ENCODE measurements at regions not wholly inside any gene's neighbourhood (a gene's known extent, or its start where the extent isn't known, plus 50 kb on each side); places are given as distances from the start of the nearest gene placed in this dataset.
"Not testable (repeated sequence)": the region's sequence is repeated elsewhere in the genome, so short reads cannot be mapped to it uniquely, and the experiment has no call there.

DNA sequence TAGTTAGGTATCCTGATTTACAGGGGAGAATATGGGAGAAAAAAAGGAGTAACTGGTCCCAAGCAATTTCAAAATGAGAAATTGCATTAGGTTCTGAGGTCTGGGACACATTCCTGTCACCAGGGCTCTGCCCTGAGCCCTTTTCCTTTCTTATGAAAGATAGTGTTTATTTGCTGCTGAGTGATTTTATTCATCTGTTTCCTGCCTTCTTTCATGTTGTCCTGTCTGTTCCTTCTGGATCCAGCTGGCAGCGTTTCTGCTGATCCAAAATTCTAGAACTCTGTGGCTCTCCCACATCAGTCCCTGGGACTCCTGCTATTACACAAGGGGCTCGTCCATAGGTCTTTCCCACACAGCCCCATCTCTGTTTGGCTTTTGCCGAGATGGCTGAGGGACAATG is 519.1 kb upstream of the SALL3 start:
- no peak for DNase-seq (ENCODE audit: extremely low read depth in 1 of 2, low read depth in 1 of 2)

DNA sequence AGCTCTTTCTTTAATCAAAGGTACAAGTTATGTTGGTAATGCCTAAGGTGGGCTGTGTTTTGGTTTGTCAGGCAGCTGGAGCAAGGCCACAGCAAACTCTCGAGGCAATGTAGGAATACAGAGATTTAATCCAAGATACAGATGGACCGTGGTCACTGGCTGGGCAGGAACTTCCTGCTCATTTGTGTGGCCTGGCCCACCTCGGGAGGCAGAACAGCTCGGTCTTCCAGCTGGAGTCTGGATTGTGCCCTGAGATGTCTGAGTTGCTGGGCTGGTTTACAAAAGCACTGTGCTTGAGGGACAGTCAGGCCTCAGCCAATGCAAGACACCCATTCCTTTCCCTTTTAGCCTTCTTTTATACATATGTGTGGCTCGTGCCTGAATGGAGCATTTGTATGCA is 506.1 kb upstream of the SALL3 start:
- no peak for DNase-seq (ENCODE audit: extremely low read depth in 1 of 2, low read depth in 1 of 2)

DNA sequence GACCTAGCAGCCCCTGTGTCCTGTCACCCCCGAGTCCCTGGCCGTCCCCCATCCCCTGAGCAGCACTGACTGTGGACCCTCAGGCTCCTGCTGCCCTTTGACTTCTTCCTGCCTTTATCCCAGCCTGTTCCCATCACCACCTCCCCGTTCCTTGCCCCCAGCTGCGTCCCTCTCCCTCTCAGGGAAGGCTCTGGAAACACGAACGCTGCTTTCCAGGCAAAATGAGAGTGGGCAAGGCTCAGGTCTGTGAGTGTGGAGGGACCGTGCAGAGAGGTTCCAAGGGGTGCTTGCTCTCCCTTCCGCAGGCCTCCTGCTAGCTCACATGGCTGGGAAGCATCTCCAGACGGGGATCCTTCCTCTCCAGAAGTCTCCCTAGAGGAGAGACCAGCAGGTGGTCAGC is 501.8 kb upstream of the SALL3 start:
- DNase-seq (ENCODE audit: extremely low read depth in 1 of 2, low read depth in 1 of 2) = no peak

DNA sequence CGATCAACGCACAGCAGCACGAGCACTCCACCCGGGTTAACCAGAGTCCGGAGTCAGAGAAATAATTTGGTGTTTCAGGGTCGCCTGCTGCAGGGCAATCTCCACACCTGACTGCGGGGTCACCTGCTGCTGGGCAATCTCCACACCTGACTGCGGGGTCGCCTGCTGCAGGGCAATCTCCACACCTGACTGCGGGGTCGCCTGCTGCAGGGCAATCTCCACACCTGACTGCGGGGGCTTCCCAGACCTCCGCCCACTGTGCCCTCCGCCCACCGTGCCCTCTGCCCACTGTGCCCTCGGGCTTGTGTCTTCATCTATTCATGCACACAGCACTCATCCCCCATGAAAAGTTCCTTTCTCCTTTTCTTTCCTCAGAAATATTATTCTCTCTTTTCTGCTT is 500.2 kb upstream of the SALL3 start:
- DNase-seq (ENCODE audit: extremely low read depth in 1 of 2, low read depth in 1 of 2) = no peak

DNA sequence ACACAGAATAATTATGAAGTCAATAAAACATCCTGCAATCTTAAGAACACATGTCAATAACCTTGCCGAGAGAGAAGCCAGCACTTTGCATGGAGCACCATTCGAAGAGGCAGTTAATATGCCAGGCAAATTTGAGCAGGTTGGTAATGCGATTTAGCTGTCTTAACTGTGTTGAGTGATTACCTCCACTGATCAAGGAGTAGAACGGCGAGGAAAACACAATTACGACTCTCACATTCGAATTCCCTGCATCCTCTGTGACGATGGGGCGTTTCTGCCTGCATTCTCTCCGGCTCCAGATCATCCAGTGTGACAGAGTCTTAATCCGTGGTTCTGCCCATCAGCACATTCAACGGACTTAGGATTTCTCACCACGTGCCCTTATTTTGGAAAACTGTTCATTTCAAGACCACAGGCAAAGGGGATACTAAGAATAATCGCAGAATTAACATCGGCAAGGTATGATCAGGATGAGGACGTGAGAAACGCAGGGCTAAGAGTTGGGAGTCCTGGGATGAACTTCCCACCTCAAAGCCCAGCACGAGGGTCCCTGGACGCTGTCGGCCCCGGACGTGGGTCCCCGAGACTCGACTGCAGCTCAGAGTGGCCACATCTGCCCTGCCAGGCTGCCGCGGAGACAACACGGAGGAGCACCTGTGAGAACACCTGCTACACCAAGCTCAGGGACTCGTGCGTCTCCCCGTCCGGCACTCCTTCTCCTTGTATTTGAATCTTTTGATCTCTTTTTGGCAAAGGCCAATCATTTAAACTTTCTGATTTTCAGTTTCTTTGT is 499.2 kb upstream of the SALL3 start:
- no peak for DNase-seq (ENCODE audit: extremely low read depth in 1 of 2, low read depth in 1 of 2)

DNA sequence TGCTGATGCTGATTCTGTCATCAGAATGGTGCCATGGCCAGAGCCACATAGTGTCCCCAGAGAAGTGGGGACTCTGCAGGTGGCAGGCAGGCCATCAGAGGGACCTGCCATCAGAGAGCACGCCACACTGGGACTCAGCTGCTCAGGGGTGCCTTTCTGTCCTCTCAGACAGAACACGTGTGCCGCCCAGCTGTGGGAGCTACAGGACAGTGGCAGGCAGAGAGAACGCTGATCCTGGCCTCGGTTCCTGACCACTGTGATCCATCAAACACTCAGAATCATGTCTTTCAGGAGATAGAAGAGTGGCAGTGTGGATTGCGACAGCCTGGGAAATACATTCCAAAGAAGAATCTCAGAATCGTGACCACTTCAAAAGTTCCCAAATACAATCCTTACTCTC is 497.2 kb upstream of the SALL3 start:
- DNase-seq (ENCODE audit: extremely low read depth in 1 of 2, low read depth in 1 of 2) = no peak

DNA sequence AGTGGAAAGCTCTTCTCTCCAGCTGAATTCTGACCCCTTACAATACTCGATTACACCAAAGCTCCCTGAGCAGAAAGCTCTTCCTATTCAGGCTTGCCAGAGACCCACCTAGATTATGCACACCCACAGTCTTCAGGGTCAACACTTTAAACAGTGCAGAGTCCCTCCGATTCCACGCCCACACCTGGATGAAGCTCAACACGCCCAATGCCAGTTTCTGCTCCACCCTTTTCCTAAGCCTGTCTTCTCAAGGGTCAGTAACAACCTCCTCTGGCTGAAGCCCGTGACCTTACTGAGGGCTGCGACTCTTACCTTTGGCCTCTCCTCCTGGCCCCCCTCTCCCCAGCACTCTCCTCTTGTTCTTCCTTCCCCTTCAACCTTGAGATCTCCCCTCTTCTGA is 492.0 kb upstream of the SALL3 start:
- no peak for DNase-seq (ENCODE audit: extremely low read depth in 1 of 2, low read depth in 1 of 2)

DNA sequence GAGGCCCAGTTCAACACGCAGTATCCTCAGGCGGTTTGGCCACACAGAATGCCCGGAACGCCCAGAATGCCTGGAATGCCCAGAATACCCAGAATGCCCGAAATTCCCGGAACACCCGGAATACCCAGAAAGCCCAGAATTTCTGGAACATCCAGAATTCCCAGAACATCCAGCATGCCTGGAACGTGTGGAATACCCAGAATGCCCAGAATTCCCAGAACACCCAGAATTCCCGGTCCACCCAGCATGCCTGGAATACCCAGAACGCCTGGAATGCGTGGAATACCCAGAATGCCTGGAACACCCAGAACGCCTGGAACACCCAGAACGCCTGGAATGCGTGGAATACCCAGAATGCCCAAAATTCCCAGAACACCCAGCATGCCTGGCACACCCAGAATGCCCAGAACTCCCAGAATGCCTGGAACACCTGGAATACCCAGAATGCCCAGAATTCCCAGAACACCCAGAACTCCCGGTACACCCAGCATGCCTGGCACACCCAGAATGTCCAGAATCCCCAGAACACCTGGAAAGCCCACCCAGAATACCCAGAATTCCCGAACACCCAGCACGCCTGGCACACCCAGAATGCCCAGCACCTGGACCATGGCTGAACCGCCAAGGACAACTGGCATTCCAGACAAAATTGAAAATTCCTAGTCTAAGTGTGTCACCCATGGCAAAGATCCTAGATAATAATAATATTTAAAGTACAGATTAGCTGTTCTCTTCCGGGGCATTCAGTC is 487.4 kb upstream of the SALL3 start:
- DNase-seq (ENCODE audit: extremely low read depth in 1 of 2, low read depth in 1 of 2) = no peak

DNA sequence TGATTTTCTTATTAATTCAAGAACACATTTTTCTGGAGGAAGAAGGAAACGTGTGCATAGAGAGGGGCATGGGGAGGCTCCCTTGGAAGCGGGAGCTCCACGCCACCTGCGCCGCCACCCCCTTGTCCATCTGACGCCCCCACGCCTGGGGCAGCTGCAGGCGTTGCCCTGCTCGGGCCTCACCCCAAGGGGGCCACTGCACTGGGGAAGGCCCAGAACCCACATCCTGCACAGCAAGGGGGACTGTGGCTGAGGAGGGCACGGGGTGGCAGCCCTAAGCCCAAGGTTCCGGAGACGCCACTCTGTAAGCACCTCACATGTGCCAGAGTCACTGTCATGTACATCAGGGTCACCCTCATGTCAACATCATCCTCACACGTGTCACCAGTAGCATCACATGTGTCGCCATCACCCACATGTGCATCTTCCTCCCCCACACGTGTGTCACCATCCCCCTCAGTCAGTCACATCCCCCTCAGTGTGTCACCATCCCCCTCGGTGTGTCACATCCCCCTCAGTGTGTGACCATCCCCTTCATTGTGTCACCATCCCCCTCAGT is 486.7 kb upstream of the SALL3 start:
- no peak for DNase-seq (ENCODE audit: extremely low read depth in 1 of 2, low read depth in 1 of 2)

DNA sequence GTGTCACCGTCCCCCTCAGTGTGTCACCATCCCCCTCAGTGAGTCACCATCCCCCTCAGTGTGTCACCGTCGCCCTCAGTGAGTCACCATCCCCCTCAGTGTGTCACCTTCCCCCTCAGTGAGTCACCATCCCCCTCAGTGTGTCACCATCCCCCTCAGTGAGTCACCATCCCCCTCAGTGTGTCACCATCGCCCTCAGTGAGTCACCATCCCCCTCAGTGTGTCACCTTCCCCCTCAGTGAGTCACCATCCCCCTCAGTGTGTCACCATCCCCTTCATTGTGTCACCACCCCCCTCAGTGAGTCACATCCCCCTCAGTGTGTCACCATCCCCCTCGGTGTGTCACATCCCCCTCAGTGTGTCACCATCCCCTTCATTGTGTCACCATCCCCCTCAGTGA is 486.1 kb upstream of the SALL3 start:
- DNase-seq (ENCODE audit: extremely low read depth in 1 of 2, low read depth in 1 of 2) = not testable (repeated sequence)

DNA sequence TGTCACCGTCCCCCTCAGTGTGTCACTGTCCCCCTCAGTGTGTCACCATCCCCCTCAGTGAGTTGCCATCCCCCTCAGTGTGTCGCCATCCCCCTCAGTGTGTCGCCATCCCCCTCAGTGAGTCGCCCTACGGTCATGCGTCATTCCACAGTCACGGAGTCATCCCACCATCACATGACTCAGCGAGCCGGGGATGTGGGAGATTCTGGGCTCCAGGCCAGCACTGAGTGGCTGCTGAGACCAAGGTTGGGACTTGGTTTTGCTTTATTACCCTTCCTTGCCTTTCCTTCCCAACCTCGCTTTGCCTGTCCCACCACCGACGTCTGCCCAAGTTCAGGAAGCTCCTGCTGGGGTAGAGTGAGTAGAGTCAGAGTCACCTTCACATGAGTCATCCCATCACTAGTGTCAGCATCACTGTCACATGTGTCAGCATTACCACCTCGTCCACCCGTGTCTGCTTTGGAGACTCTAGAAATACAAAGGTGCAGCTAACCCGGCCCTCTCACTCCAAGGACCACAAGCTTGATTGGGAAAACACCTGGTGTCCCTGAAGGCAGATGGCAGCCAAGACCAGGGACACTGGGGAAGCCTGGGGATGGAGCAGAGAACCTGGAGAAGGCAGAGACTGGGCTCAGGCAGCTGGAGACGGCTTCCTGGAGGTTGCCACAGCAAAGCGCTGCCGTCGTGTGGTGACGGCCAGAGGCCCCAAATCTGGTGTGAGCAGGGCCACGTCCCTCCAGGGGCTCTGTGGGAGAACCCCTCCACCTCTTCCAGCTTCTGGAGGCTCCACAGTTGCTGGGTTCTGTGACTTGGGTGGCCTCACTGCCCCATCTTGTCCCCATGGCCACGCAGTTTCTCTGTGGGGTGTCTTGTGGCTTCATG is 485.2 kb upstream of the SALL3 start:
- DNase-seq (ENCODE audit: extremely low read depth in 1 of 2, low read depth in 1 of 2) = no peak

DNA sequence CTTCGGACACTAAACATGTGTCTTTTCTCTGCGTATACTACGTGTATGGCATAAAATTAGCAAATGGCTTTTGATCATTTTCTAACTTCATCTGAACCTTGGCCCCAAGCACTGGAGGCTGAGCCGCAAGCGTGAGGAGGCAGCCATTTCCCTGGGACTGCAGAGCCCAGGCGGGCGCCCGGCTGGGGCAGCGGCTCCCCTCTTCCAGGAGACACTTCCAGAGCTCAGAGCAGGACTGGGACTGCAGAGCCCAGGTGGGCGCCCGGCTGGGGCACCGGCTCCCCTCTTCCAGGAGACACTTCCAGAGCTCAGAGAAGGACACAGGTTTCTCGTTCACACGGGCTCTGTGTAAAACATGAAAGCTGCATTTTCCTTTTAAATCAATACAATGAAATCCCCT is 484.1 kb upstream of the SALL3 start:
- no peak for DNase-seq (ENCODE audit: extremely low read depth in 1 of 2, low read depth in 1 of 2)

DNA sequence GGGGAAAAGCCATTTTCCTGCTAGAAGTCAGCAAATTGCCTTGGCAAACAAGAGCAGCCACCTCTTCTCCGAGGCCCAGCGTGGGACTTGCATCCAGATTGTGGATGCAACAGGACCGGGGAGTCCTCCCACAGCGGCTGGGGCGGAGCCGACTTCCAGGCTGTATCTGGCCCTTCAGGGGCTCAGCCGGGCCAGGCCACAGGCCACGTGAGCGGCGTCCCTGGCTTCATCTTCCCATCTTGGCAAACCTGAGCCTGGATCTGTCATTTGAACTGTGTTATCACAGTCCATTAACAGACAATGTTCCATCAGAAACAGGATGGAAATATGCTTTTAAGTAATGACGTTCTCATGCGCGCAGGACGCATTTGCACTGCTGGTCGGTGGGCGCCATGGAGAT is 483.5 kb upstream of the SALL3 start:
- DNase-seq (ENCODE audit: extremely low read depth in 1 of 2, low read depth in 1 of 2) = no peak

DNA sequence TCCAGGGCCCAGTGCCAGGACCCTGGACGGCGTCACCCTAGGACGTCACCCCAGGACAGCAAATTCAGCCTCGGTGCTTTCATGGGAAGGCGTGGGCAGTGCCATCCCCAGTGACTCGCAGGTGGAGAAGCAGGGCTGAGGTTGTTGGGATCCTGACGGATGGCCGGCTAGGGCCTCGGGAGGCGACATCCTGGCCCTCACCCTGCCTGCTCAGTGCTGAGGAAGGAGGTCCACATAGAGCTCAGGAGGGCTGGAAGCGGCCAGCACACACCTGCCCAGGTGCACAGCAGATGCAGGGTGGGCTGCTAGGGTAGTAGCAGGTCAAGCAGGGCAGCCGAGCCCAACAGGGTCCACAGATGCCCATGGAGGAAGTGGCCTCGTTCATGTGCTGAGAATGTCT is 482.0 kb upstream of the SALL3 start:
- DNase-seq (ENCODE audit: extremely low read depth in 1 of 2, low read depth in 1 of 2) = no peak

DNA sequence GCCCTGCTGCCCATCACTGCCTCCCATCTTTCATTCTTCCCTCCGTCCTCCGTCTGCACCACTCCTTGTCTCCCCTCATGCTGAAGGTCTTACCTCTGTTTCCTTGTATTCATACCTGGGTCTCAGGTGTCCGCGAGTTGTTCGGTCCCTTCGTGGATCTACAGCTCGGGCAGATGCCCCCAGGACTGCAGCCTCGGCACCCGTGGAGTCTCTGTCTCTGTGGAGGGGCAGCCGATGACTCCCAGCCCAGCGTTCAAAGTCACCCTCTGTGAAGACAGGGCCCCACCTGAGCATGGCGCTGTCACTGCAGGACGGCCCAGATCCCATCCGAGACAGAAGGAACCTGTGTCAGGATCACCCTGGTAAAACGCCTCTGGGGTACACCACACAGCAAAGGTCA is 480.0 kb upstream of the SALL3 start:
- no peak for DNase-seq (ENCODE audit: extremely low read depth in 1 of 2, low read depth in 1 of 2)

DNA sequence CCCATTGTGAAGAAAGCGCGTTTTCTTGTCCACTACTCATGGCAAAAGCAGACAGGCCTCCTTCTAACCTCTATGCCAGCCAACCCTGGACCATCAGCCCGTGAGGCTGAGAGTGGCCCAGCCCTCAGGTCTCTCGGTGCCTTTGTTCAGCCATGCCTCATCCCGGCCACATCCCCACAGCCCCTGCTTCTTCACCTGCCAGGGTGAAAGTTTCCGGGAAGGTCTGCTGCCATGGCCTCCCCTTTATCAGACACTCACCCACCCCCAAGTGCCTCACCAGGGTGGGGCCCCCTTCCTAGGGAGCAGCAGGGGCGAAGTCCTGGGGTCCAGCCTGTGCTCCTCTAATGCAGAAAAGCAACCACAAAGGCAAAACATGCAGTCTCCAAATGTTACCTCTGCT is 478.4 kb upstream of the SALL3 start:
- DNase-seq (ENCODE audit: extremely low read depth in 1 of 2, low read depth in 1 of 2) = no peak

DNA sequence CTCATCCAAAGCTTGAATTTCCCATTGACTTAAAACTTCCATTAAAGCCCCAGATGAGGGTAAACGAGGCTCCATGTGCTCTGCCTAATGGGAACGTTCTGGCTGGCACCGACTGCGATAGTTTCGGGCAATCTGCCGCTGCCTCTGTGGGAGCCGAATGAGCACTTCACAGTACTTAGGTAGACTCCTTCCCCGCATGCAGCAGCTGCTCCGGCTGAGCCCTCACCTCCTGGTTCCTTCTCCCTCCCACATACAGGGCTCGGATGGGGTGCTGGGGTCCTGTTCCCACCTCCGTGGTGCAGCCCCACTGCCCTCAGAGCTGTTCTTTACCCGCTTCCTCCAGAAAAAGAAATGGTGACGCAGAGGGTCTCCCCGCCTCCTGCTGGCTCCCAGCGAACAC is 476.5 kb upstream of the SALL3 start:
- DNase-seq (ENCODE audit: extremely low read depth in 1 of 2, low read depth in 1 of 2) = no peak

DNA sequence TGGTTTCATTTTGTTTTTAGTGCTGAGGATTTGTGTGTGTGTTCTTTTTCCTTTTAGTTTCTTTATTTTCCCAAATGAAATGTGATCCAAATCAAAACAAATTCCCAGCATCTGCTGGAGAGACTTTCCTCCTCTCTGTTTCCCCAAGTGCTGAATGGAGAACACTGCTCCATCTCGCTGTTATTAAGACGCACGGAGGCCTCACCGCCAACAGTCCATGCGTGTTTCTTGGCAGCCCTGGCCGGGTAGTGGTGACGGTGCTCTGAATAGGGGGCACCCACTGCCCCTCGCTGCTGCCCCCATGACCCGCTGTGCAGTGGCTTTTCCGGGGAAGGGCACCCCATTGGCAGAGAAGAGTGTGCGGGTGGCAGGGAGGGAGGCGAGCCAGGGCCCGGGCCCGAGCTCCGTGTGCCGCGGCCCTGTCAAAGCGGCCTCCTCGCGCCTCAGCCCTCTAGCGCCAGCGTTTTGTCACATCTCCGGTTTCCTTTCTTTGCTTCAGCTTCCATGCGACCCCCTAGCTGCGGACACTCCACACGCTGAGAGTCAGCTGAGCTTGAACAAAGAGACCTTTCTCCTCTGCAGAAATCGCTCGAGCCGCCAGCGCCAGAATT is 473.7 kb upstream of the SALL3 start:
- DNase-seq (ENCODE audit: extremely low read depth in 1 of 2, low read depth in 1 of 2) = no peak

DNA sequence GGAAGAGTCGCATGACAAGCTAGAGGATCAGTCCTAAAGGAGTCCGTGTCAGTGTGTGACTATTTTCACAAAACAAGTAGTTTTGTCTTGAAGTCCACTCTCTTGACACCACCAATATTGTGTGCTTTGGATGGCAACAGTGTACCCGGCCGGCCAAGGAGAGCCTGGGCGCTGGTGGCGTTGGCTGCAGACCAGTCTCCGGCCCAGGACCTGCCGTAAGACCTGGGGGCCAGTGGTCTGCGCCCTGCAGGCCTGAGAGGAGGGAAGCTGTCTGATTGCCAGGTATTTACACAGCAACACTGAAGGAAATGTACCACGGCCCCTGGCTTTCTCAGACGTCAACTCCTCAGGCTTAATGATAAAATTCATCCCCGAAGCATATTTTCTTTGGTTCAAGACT is 472.4 kb upstream of the SALL3 start:
- no peak for DNase-seq (ENCODE audit: extremely low read depth in 1 of 2, low read depth in 1 of 2)

DNA sequence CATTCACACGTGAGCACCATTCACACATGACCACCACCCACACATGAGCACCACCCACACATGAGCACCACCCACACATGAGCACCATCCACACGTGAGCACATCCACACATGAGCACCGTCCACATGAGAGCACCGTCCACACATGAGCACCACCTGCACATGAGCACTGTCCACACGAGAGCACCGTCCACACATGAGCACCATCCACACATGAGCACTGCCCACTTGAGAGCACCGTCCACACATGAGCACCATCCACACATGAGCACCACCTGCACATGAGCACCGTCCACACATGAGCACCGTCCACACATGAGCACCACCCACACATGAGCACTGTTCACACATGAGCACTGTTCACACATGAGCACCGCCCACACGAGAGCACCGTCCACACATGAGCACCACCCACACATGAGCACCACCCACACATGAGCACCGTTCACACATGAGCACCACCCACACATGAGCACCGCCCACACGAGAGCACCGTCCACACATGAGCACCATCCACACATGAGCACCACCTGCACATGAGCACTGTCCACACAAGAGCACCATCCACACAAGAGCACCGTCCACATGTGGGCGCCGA is 471.3 kb upstream of the SALL3 start:
- DNase-seq (ENCODE audit: extremely low read depth in 1 of 2, low read depth in 1 of 2) = not testable (repeated sequence)

Measured in activated CD8-positive, alpha-beta memory T cell treated with anti-CD3 and anti-CD28 coated beads for 1 hour (primary cell).